Esophagus muscularis mucosa (tissue), 4 donors: ENCODE measurements at regions not wholly inside any gene's neighbourhood (a gene's known extent, or its start where the extent isn't known, plus 50 kb on each side); places are given as distances from the start of the nearest gene placed in this dataset.

Experiments
- CTCF ChIP-seq, 3 experiments: fragments of 200-600 bp in 2 of 3; fragments of 450-650 bp in 1 of 3; sonication (generic) in 2 of 3; IDR thresholded peaks; one replicate each; pipeline ENCODE4 v1.5.1; 2017 to 2019; ENCODE audit warnings: antibody characterized with exemption in 3 of 3, mild to moderate bottlenecking in 2 of 3, moderate library complexity in 1 of 3
- EP300 ChIP-seq: sonication (generic); formaldehyde crosslinking; IDR thresholded peaks from one replicate; pipeline ENCODE4 v1.6.1; 2017; ENCODE audit warnings: antibody characterized with exemption
- POLR2A ChIP-seq: fragments of 450-650 bp; IDR thresholded peaks from one replicate; pipeline ENCODE4 v1.6.1; 2017; ENCODE audit warnings: antibody characterized with exemption, moderate library complexity, mild to moderate bottlenecking, low read depth
- POLR2AphosphoS5 ChIP-seq, 2 donors: sonication (generic); formaldehyde crosslinking; IDR thresholded peaks; one replicate each; pipeline ENCODE4 v1.6.1; 2017; ENCODE audit warnings: antibody characterized with exemption in 2 of 2

GRCh38 chr20:6530779-6531315, 236.6 kb upstream of the BMP2 start:
- TF ChIP-seq CTCF (IDR thresholded peaks at IDR 0.05) (no peak), POLR2A (no peak), EP300 (no peak), POLR2AphosphoS5 (IDR thresholded peaks at IDR 0.05) (no peak)
